KOPT-K1 (cell line): ENCODE measurements at regions not wholly inside any gene's neighbourhood (a gene's known extent, or its start where the extent isn't known, plus 50 kb on each side); places are given as distances from the start of the nearest gene placed in this dataset.
"Not testable (repeated sequence)": the region's sequence is repeated elsewhere in the genome, so short reads cannot be mapped to it uniquely, and the experiment has no call there.

Experiments used
- H3K27ac ChIP-seq: fragments of 200-600 bp; sonication (generic); 2 replicates; pipeline ENCODE4 v1.5.1; 2016; ENCODE audit warnings: antibody characterized with exemption, mild to moderate bottlenecking, low read depth, low read length; ENCODE audit not compliant: poor library complexity, severe bottlenecking
- H3K36me3 ChIP-seq: fragments of 200-600 bp; sonication (generic); 2 replicates; pipeline ENCODE4 v1.5.1; 2017; ENCODE audit warnings: antibody characterized with exemption, mild to moderate bottlenecking, low read length, moderate library complexity; ENCODE audit not compliant: insufficient read depth
- H3K9me3 ChIP-seq: fragments of 200-600 bp; sonication (generic); 2 replicates; pipeline ENCODE4 v1.5.1; 2017; ENCODE audit warnings: antibody characterized with exemption, low read length, mild to moderate bottlenecking; ENCODE audit not compliant: insufficient read depth, poor library complexity, severe bottlenecking

DNA sequence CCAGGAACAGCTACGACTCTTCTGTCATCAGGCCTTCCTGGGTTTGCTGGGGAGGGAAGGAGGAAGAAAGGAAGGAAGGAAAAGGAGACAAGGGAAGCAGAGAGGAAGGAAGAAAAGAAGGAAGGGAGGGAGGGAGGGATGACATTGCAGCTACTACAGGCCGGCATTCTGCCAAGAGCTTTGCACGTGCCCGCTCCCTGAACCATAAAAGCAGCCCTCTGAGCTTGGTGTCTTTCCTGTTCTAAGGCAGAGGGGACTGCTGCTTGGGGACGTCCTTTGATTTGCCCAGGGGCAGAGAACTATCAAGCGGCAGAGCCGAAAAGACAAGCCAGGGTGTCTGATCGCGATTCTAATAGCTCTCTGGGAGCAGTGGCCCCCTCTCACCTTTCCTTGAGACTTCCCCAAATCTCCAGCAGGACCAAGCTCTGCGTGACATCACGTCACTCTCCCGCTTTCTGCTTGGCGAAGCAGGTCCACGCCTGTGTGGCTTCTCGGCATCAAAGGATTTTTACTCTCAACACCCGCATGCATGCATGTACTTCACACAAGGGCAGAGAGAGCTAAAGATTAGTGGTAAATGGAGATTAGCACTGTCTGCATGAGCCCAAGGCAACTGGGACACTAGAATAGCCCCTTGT lies 167.8 kb upstream of the AUTS2 start:
- no peak overlapping the region for H3K27ac ChIP-seq

GRCh38 chr7:69431626-69432025 lies 166.6 kb upstream of the AUTS2 start:
- Histone ChIP-seq H3K9me3 (no peaks in the 10 kb centered on the region), H3K36me3 (no peaks in the 10 kb centered on the region), H3K27ac (no peak overlapping the region)

More for the DNA sequence above, 167.8 kb upstream of the AUTS2 start:
- Histone ChIP-seq H3K9me3 (no peaks in the 10 kb centered on the region), H3K36me3 (no peaks in the 10 kb centered on the region)

DNA sequence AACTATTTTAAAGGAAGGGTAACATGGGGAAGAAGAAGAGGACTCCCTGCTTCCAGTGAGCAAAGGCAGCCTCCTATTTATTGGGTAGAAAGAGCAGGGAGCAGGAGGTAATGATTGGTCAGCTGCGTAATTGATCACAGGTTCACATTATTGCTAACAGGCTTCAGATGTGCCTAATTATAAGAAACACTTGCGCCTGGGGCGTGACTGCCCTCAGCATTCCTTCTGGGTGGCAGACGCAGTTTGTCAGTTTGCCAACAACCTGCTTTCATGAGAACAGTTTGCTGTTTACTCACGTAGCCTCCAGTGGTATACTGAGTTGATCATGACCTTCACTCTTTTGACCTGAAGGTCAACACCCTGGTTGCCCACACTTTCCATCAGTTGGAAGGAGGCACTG lies 166.0 kb upstream of the AUTS2 start:
- not testable (repeated sequence) for H3K27ac ChIP-seq, H3K36me3 ChIP-seq, H3K9me3 ChIP-seq

DNA sequence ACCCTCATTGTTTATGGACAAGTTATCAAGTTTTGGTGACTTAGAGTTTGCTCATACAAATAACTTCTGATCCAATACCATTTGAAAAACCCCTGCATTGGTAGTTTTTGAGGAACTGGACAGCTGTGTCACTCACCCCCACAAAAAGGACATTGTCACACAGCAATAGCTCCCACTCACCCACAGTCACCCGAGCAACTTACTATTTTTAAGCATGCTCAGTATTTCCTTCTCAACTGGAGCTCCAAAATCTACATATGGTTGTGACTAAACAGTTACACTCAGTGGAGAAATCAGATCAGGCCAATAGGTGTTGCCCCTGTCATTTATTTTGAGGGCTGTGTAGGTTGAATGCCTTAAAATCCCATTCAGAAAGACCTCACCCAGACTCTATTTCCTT lies 165.2 kb upstream of the AUTS2 start:
- Histone ChIP-seq H3K27ac (no peak overlapping the region), H3K36me3 (no peaks in the 10 kb centered on the region), H3K9me3 (no peaks in the 10 kb centered on the region)

GRCh38 chr7:69434398-69434815 lies 163.9 kb upstream of the AUTS2 start:
- H3K27ac ChIP-seq, result no peak overlapping the region
- no peaks in the 10 kb centered on the region for H3K36me3 ChIP-seq
- H3K9me3 ChIP-seq, result no peaks in the 10 kb centered on the region

DNA sequence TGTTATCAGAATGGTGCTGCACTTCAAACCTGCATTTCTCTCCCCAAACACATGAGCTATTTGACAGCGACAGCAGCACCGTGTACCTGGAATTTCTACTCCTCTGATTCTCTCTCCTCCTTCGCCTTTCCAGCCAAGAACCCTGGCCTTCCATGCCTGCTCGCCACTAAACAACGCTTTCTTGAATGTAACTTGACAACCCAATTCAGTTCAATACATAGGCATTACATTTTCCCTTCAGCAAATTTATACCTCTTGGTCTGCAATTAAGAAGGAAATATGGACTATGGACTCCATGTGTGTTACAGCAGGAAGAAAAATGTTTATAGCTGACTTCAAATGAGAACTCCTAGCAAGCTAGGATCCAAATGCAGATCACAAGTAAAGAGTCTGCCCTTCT lies 162.6 kb upstream of the AUTS2 start:
- Histone ChIP-seq H3K9me3 (no peaks in the 10 kb centered on the region), H3K36me3 (no peaks in the 10 kb centered on the region), H3K27ac (no peak overlapping the region)

DNA sequence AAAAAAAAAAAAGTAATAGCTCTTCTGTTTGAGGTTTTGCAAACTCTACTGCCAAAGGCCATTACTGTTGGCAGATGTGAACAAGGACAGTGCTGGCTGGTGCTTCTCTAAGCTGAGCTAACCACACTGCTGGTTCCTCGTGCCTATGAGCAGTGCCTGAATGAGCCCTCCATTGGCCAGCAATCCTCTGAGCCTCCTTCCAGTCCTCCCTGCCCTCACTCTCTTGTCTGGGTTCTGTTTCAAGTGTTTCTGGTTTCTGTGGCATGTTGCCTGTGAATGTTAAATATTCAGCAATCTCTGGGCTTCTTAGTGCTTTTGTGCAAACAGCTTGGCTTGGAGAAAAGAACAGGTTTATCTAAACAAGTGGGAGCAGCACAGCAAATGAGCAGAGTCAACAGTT lies 161.3 kb upstream of the AUTS2 start:
- H3K36me3 ChIP-seq, result no peaks in the 10 kb centered on the region
- no peaks in the 10 kb centered on the region for H3K9me3 ChIP-seq
- no peak overlapping the region for H3K27ac ChIP-seq

- Histone ChIP-seq H3K36me3 (no peaks in the 10 kb centered on the region), H3K27ac (no peak overlapping the region), H3K9me3 (peaks cover 5% of the 10 kb centered on the region)
These were observed 159.5 kb upstream of the AUTS2 start for GRCh38 chr7:69438584-69439412.

DNA sequence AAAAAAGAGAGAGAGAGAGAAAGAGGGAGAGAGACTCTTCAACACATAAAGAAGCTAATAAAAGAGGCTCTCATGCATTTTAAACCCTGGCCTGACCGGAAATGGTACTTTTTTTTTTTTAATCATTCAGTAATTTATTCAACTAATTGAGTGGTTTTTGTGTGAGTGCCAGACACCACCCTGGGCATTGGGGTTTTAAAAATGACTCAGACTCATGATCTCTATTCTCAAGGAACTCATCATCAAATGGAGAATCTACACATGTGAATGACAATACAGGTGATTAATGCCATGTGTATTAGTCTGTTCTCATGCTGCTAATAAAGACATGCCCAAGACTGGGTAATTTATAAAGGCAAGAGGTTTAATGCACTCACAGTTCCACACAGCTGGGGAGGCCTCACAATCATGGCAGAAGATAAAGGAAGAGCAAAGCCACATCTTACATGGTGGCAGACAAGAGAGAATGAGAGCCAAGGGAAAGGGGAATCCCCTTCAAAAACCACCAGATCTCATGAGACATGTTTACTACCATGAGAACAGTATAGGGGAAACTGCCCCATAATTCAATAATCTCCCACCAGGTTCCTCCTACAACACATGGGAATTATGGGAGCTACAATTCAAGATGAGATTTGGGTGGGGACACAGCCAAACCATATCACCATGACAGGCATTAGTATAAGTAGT lies 158.5 kb upstream of the AUTS2 start:
- Histone ChIP-seq H3K9me3 (peaks cover 5% of the 10 kb centered on the region), H3K27ac (no peak overlapping the region)

GRCh38 chr7:69440976-69441375 lies 157.3 kb upstream of the AUTS2 start:
- no peak overlapping the region for H3K27ac ChIP-seq
- no peaks in the 10 kb centered on the region for H3K36me3 ChIP-seq
- H3K9me3 ChIP-seq, result peaks cover 5% of the 10 kb centered on the region

More for the DNA sequence above, 158.5 kb upstream of the AUTS2 start:
- no peaks in the 10 kb centered on the region for H3K36me3 ChIP-seq

GRCh38 chr7:69443136-69443535 lies 155.1 kb upstream of the AUTS2 start:
- no peak overlapping the region for H3K27ac ChIP-seq
- peaks cover 5% of the 10 kb centered on the region for H3K9me3 ChIP-seq
- no peaks in the 10 kb centered on the region for H3K36me3 ChIP-seq

DNA sequence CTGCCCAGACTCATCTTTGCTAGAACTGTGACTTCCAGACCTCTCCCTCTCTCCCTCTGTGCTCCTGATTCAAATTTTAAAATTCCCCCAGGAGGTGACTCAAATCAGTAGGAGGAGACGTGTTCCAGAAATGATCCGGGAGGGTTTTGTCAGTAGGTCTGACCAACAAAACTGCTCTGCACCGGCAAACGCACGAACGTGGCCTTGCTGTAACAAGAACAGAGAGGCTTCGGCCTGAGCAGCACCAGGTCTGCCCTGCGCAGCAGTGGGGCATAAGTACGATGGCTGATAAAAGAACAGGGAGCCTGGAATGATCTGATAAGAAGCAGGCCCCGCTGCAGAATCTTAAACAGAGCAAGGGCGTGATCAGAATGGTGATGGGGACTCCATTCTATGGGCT lies 152.7 kb upstream of the AUTS2 start:
- H3K27ac ChIP-seq, result no peak overlapping the region
- H3K9me3 ChIP-seq, result peaks cover 8% of the 10 kb centered on the region
- H3K36me3 ChIP-seq, result no peaks in the 10 kb centered on the region

GRCh38 chr7:69446213-69446612 lies 152.1 kb upstream of the AUTS2 start:
- not testable (repeated sequence) for H3K27ac ChIP-seq, H3K9me3 ChIP-seq

DNA sequence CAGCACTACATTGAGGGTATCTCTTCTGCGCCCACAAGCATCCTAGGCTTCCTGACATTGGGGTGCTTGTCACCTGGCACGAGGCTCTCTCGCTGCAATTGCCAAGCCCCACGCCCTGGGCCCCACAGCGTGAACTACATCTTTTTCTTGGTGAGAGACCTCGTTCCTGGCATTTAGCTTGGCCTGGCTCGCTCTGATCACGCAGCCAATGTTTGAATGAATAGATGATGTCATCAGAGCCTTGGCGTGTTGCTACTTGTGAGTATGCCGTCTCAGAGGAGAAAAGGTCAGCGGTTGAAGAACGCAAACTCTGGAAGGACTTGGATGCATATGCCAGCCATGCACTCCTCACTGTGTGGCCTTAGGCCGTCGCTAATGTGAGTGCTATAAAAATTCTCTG lies 150.2 kb upstream of the AUTS2 start:
- Histone ChIP-seq H3K9me3 (peaks cover 4% of the 10 kb centered on the region), H3K27ac (no peak overlapping the region), H3K36me3 (no peaks in the 10 kb centered on the region)

More at GRCh38 chr7:69446213-69446612, 152.1 kb upstream of the AUTS2 start:
- not testable (repeated sequence) for H3K36me3 ChIP-seq

GRCh38 chr7:69450456-69450855 lies 147.8 kb upstream of the AUTS2 start:
- Histone ChIP-seq H3K9me3 (peaks cover 3% of the 10 kb centered on the region), H3K36me3 (no peaks in the 10 kb centered on the region), H3K27ac (no peak overlapping the region)
